IMR-90 (cell line): ENCODE measurements at regions not wholly inside any gene's neighbourhood (a gene's known extent, or its start where the extent isn't known, plus 50 kb on each side); places are given as distances from the start of the nearest gene placed in this dataset.

Experiments
- ATAC-seq: fragments of 200-7000 bp; cut with Tn5 transposase; 2 replicates; pipeline ENCODE4 v1.9.1; 2020; ENCODE audit warnings: low read depth, mild to moderate bottlenecking, moderate library complexity
- BruUV-seq: library from RNA; stranded (reverse); fragments of 400-500 nt; replicated peaks from 2 replicates; lab custom pipeline; 2021; lab: Mats Ljungman, UMichigan
- CTCF ChIA-PET: fragments of 300-600 bp; formaldehyde crosslinking; extraction: SDS; loops from one replicate; lab custom pipeline; 2021; ENCODE audit warnings: antibody characterized with exemption; lab: Yijun Ruan, JAX
- POLR2A ChIA-PET: fragments of 300-600 bp; sonication (Branson Sonifier 250); formaldehyde crosslinking; loops from one replicate; lab custom pipeline; 2022; ENCODE audit warnings: antibody characterized with exemption; ENCODE audit not compliant: unreplicated experiment; lab: Charles Lee
- DNase-seq: peaks from one replicate; pipeline ENCODE4 v3.0.0; 2013
- H2AFZ ChIP-seq: replicated peaks from 2 replicates; pipeline ENCODE3; 2013; ENCODE audit warnings: low read length, mild to moderate bottlenecking; ENCODE audit not compliant: poor library complexity
- H2AK5ac ChIP-seq: 2 replicates; pipeline ENCODE4 v1.6.1; 2013; ENCODE audit warnings: low read depth, low read length, inconsistent platforms
- H2AK9ac ChIP-seq: replicated peaks from 2 replicates; pipeline ENCODE3; 2013; ENCODE audit warnings: mild to moderate bottlenecking, low read depth, low read length, moderate library complexity; ENCODE audit not compliant: poor library complexity
- H2BK120ac ChIP-seq: 2 replicates; pipeline ENCODE4 v1.6.1; 2013; ENCODE audit warnings: low read depth, low read length, inconsistent platforms
- H2BK15ac ChIP-seq: 3 replicates; pipeline ENCODE4 v1.6.1; 2013; ENCODE audit warnings: low read depth, low read length, inconsistent platforms
- H2BK20ac ChIP-seq: 2 replicates; pipeline ENCODE4 v1.6.1; 2013; ENCODE audit warnings: low read depth, mild to moderate bottlenecking, inconsistent platforms, low read length, moderate library complexity
- H2BK5ac ChIP-seq: 2 replicates; pipeline ENCODE4 v1.6.1; 2013; ENCODE audit warnings: mild to moderate bottlenecking, low read depth, low read length, inconsistent platforms; ENCODE audit not compliant: poor library complexity, severe bottlenecking
- H3K14ac ChIP-seq: replicated peaks from 2 replicates; pipeline ENCODE4 v1.6.1; 2013; ENCODE audit warnings: low read depth, low read length, inconsistent platforms
- H3K18ac ChIP-seq: 2 replicates; pipeline ENCODE4 v1.6.1; 2013; ENCODE audit warnings: low read depth, low read length, control low read depth
- H3K23ac ChIP-seq: 2 replicates; pipeline ENCODE4 v1.6.1; 2013; ENCODE audit warnings: low read depth, low read length, inconsistent platforms
- H3K27ac ChIP-seq: 2 replicates; pipeline ENCODE4 v1.5.1; 2013; ENCODE audit warnings: mild to moderate bottlenecking, control low read depth, low read length; ENCODE audit not compliant: insufficient read depth
- H3K27me3 ChIP-seq: 2 replicates; pipeline ENCODE4 v1.6.1; 2013; ENCODE audit warnings: low read length; ENCODE audit not compliant: control insufficient read depth, insufficient read depth
- H3K36me3 ChIP-seq: 2 replicates; pipeline ENCODE4 v1.6.1; 2013; ENCODE audit warnings: low read length, mixed read lengths; ENCODE audit not compliant: control insufficient read depth, insufficient read depth
- H3K4ac ChIP-seq: 2 replicates; pipeline ENCODE4 v1.6.1; 2013; ENCODE audit warnings: low read depth, low read length, inconsistent platforms
- H3K4me1 ChIP-seq: 2 replicates; pipeline ENCODE4 v1.6.1; 2013; ENCODE audit warnings: low read length, mixed read lengths; ENCODE audit not compliant: control insufficient read depth, insufficient read depth
- H3K4me2 ChIP-seq: 2 replicates; pipeline ENCODE4 v1.6.1; 2013; ENCODE audit warnings: low read depth, mild to moderate bottlenecking, control low read depth, low read length, moderate library complexity
- H3K4me3 ChIP-seq: 2 replicates; pipeline ENCODE4 v1.5.1; 2013; ENCODE audit warnings: low read depth, mild to moderate bottlenecking, control low read depth, low read length, moderate library complexity; ENCODE audit not compliant: insufficient read depth
- H3K56ac ChIP-seq: 2 replicates; pipeline ENCODE4 v1.6.1; 2013; ENCODE audit warnings: low read length, inconsistent platforms; ENCODE audit not compliant: insufficient read depth; ENCODE audit errors: extremely low read depth
- H3K79me1 ChIP-seq, 2 experiments: 2 replicates each; pipeline ENCODE4 v1.6.1; 2013; ENCODE audit warnings: low read length in 2 of 2, inconsistent platforms in 1 of 2, low read depth in 1 of 2
- H3K9ac ChIP-seq: 2 replicates; pipeline ENCODE4 v1.6.1; 2013; ENCODE audit warnings: low read depth, low read length, control low read depth
- H3K9me1 ChIP-seq: 2 replicates; pipeline ENCODE4 v1.6.1; 2013; ENCODE audit warnings: low read length, inconsistent platforms; ENCODE audit not compliant: insufficient read depth
- H3K9me3 ChIP-seq: 2 replicates; pipeline ENCODE4 v1.6.1; 2013; ENCODE audit warnings: low read length; ENCODE audit not compliant: control insufficient read depth, insufficient read depth
- H4K20me1 ChIP-seq: 2 replicates; pipeline ENCODE4 v1.6.1; 2013; ENCODE audit warnings: low read length, inconsistent platforms; ENCODE audit not compliant: insufficient read depth
- H4K5ac ChIP-seq: 2 replicates; pipeline ENCODE4 v1.6.1; 2013; ENCODE audit warnings: mild to moderate bottlenecking, low read depth, low read length, control low read depth
- H4K8ac ChIP-seq, 2 experiments: 2 replicates each; pipeline ENCODE4 v1.6.1; 2013; ENCODE audit warnings: low read depth in 2 of 2, low read length in 2 of 2, control low read depth in 1 of 2, inconsistent platforms in 1 of 2
- H4K91ac ChIP-seq: 2 replicates; pipeline ENCODE4 v1.6.1; 2013; ENCODE audit warnings: low read depth, low read length, inconsistent platforms; ENCODE audit not compliant: insufficient read depth
- MAFK ChIP-seq: IDR thresholded peaks from 2 replicates; pipeline ENCODE4 v1.6.1; 2012; ENCODE audit warnings: low read depth, low read length, improper control_type of control experiment
- RCOR1 ChIP-seq: IDR thresholded peaks from 2 replicates; pipeline ENCODE4 v1.6.1; 2012; ENCODE audit warnings: mild to moderate bottlenecking, low read length, improper control_type of control experiment; ENCODE audit not compliant: insufficient replicate concordance
- dilution Hi-C: fragments of 300-500 bp; cut with HindIII; formaldehyde crosslinking; loops from one replicate; pipeline ENCODE4 v1.14.3; 2018; ENCODE audit warnings: low sequenced_read_pairs; ENCODE audit not compliant: unreplicated experiment
- in situ Hi-C: fragments of 300-500 bp; cut with MboI; formaldehyde crosslinking; loops from 3 replicates; pipeline ENCODE4 v1.14.3; 2019; ENCODE audit warnings: low sequenced_read_pairs, inconsistent platforms, mixed read lengths
- intact Hi-C: fragments of 100-400 bp; cut with micrococcal nuclease; formaldehyde crosslinking; loops from 2 replicates; pipeline ENCODE4 v1.10.0; 2022
- TF ChIP-seq, protein P1 (sequence below): fragments of 150-350 bp; IDR thresholded peaks from 2 replicates; pipeline ENCODE4 v1.6.1; 2016; ENCODE audit warnings: low read depth, mild to moderate bottlenecking, low read length, moderate library complexity, borderline replicate concordance

- dilution Hi-C loops: no loop called here
Observed at GRCh38 chr18:29225351-29225750, 1048.4 kb upstream of the CDH2 start.

More at GRCh38 chr18:29225351-29225750, 1048.4 kb upstream of the CDH2 start:
- in situ Hi-C loops (no loop called here), intact Hi-C loops (no loop called here)
- Histone ChIP-seq H3K4me1 (no peaks in the 10 kb centered on the region), H2BK20ac (no peak overlapping the region), H3K14ac (no peak overlapping the region), H3K27me3 (no peaks in the 10 kb centered on the region), H3K18ac (no peak overlapping the region), H3K36me3 (no peaks in the 10 kb centered on the region), H4K8ac (no peak overlapping the region), H2AK5ac (no peak overlapping the region), H4K91ac (no peak overlapping the region), H2BK5ac (no peak overlapping the region), H2BK15ac (no peak overlapping the region), H3K4ac (no peak overlapping the region), H2AK9ac (no peak overlapping the region), H3K9ac (no peak overlapping the region), H4K5ac (no peak overlapping the region), H4K20me1 (no peaks in the 10 kb centered on the region), H3K9me1 (no peaks in the 10 kb centered on the region), H3K79me1 (no peaks in the 10 kb centered on the region), H3K23ac (no peak overlapping the region), H2AFZ (no peak overlapping the region), H3K9me3 (no peaks in the 10 kb centered on the region), H3K56ac (no peak overlapping the region), H3K4me3 (no peak overlapping the region), H2BK120ac (no peak overlapping the region), H3K4me2 (no peak overlapping the region), H3K27ac (no peak overlapping the region)
- ATAC-seq: no peak
- no TSS peak for BruUV-seq
- ChIA-PET POLR2A (no interaction called here), CTCF (no interaction called here)
- TF ChIP-seq MAFK (0 out of 2 replicates have a peak, but pooled peaks have one; percentile 6), RCOR1 (no peak)
- TF ChIP-seq, protein P1, sequence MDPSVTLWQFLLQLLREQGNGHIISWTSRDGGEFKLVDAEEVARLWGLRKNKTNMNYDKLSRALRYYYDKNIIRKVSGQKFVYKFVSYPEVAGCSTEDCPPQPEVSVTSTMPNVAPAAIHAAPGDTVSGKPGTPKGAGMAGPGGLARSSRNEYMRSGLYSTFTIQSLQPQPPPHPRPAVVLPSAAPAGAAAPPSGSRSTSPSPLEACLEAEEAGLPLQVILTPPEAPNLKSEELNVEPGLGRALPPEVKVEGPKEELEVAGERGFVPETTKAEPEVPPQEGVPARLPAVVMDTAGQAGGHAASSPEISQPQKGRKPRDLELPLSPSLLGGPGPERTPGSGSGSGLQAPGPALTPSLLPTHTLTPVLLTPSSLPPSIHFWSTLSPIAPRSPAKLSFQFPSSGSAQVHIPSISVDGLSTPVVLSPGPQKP: no peak
- DNase-seq: peak; percentile 11
